GM10248 (cell line): ENCODE measurements at regions not wholly inside any gene's neighbourhood (a gene's known extent, or its start where the extent isn't known, plus 50 kb on each side); places are given as distances from the start of the nearest gene placed in this dataset.

Experiments
- CTCF ChIA-PET: fragments of 300-600 bp; sonication (Branson Sonifier 250); formaldehyde crosslinking; extraction: SDS; loops from one replicate; lab custom pipeline; 2021; ENCODE audit warnings: antibody characterized with exemption; lab: Yijun Ruan, JAX
- POLR2A ChIA-PET: fragments of 350-650 bp; sonication (Branson Sonifier 250); formaldehyde crosslinking; extraction: SDS; loops from one replicate; lab custom pipeline; 2020; ENCODE audit warnings: antibody characterized with exemption; lab: Yijun Ruan, JAX
- DNase-seq: peaks from one replicate; pipeline ENCODE4 v3.0.0; 2012; ENCODE audit errors: extremely low spot score
- CTCF ChIP-seq: IDR thresholded peaks from 2 replicates; pipeline ENCODE4 v1.5.1; 2012; ENCODE audit warnings: mild to moderate bottlenecking, low read depth; ENCODE audit errors: extremely low read depth, missing control alignments, control extremely low read depth

GRCh38 chr18:73841661-73842060 is 306.0 kb downstream of the FBXO15 start:
- DNase-seq: no peak
- POLR2A ChIA-PET: no interaction called here
- TF ChIP-seq CTCF: no peak
- CTCF ChIA-PET: interaction anchor here (1.6 to 5.0 kb wide), 6 partner anchors 10 to 1188 kb away, joined by 3 to 35 read pairs (median 9); no protein-coding TSS in a partner anchor

- ChIA-PET POLR2A (no interaction called here), CTCF (interaction anchor here (1.0 to 1.8 kb wide), 4 partner anchors 9 to 1077 kb away, joined by 3 to 9 read pairs (median 4); no protein-coding TSS in a partner anchor)
- no peak for TF ChIP-seq CTCF
- no peak for DNase-seq
Measured at GRCh38 chr18:73840319-73840945, 307.2 kb downstream of the FBXO15 start.

GRCh38 chr18:73839441-73839840 is 308.2 kb downstream of the FBXO15 start:
- ChIA-PET POLR2A (no interaction called here), CTCF (interaction anchor here (1.0 to 1.8 kb wide), 2 partner anchors 14 to 21 kb away, joined by 4 to 5 read pairs; no protein-coding TSS in a partner anchor)
- DNase-seq: no peak
- TF ChIP-seq CTCF: no peak

- CTCF ChIA-PET: no interaction called here
- POLR2A ChIA-PET: no interaction called here
- TF ChIP-seq CTCF: no peak
- DNase-seq: no peak
Measured at GRCh38 chr18:73838107-73838506, 309.5 kb downstream of the FBXO15 start.

- no peak for TF ChIP-seq CTCF
- DNase-seq: no peak
- POLR2A ChIA-PET: no interaction called here
- CTCF ChIA-PET: no interaction called here
Measured at GRCh38 chr18:73835656-73836364, 311.8 kb downstream of the FBXO15 start.

- no peak for DNase-seq
- no peak for TF ChIP-seq CTCF
- ChIA-PET CTCF (no interaction called here), POLR2A (no interaction called here)
Measured at GRCh38 chr18:73835039-73835438, 312.6 kb downstream of the FBXO15 start.
